PC-9 (cell line): ENCODE measurements at regions not wholly inside any gene's neighbourhood (a gene's known extent, or its start where the extent isn't known, plus 50 kb on each side); places are given as distances from the start of the nearest gene placed in this dataset.

Experiments used
- BruUV-seq: library from RNA; stranded (reverse); fragments of 400-500 nt; replicated peaks from 2 replicates; lab custom pipeline; 2021; lab: Mats Ljungman, UMichigan
- CTCF ChIA-PET: fragments of 300-600 bp; sonication (Branson Sonifier 250); formaldehyde crosslinking; loops from one replicate; lab custom pipeline; 2022; ENCODE audit warnings: antibody characterized with exemption; lab: Charles Lee
- POLR2A ChIA-PET: fragments of 300-600 bp; sonication (Branson Sonifier 250); formaldehyde crosslinking; loops from one replicate; lab custom pipeline; 2022; ENCODE audit warnings: antibody characterized with exemption; ENCODE audit not compliant: unreplicated experiment; lab: Charles Lee
- DNase-seq, 2 experiments: peaks; one replicate each; pipeline versions ENCODE4 v3.0.0 to v3.0.0-alpha.2; 2015 to 2022; ENCODE audit warnings: mixed read lengths in 1 of 2
- H2AFZ ChIP-seq: fragments of 200-600 bp; sonication (generic); 2 replicates; pipeline ENCODE4 v1.8.1; 2017; ENCODE audit warnings: antibody characterized with exemption
- H3F3A ChIP-seq: fragments of 200-600 bp; sonication (generic); 2 replicates; pipeline ENCODE4 v1.8.1; 2017; ENCODE audit warnings: antibody characterized with exemption, mild to moderate bottlenecking, low read depth; ENCODE audit not compliant: insufficient read depth
- H3K27ac ChIP-seq: fragments of 200-600 bp; sonication (generic); 2 replicates; pipeline ENCODE4 v1.6.1; 2016; ENCODE audit warnings: mixed run types
- H3K27me3 ChIP-seq: fragments of 200-600 bp; sonication (generic); 2 replicates; pipeline ENCODE4 v1.6.1; 2016; ENCODE audit warnings: low read depth, mixed run types; ENCODE audit not compliant: insufficient read depth
- H3K36me3 ChIP-seq: fragments of 200-600 bp; sonication (generic); 2 replicates; pipeline ENCODE4 v1.6.1; 2016; ENCODE audit warnings: low read depth, mixed run types
- H3K4me1 ChIP-seq: fragments of 200-600 bp; sonication (generic); replicated peaks from 2 replicates; pipeline ENCODE4 v1.6.1; 2016; ENCODE audit warnings: mixed run types; ENCODE audit not compliant: insufficient read depth
- H3K4me2 ChIP-seq: fragments of 200-600 bp; sonication (generic); 2 replicates; pipeline ENCODE4 v1.6.1; 2017; ENCODE audit warnings: mixed run types
- H3K4me3 ChIP-seq: fragments of 200-600 bp; sonication (generic); 2 replicates; pipeline ENCODE4 v1.6.1; 2016; ENCODE audit warnings: mixed run types
- H3K79me2 ChIP-seq: fragments of 200-600 bp; sonication (generic); 2 replicates; pipeline ENCODE4 v1.6.1; 2017; ENCODE audit warnings: low read depth, mixed run types
- H3K9me2 ChIP-seq: fragments of 200-600 bp; sonication (generic); 2 replicates; pipeline ENCODE4 v1.8.1; 2017; ENCODE audit warnings: mild to moderate bottlenecking; ENCODE audit not compliant: insufficient read depth
- H3K9me3 ChIP-seq: fragments of 200-600 bp; sonication (generic); 2 replicates; pipeline ENCODE4 v1.8.1; 2016; ENCODE audit warnings: low read depth; ENCODE audit not compliant: insufficient read depth
- H4K20me1 ChIP-seq: fragments of 200-600 bp; sonication (generic); 2 replicates; pipeline ENCODE4 v1.8.1; 2017; ENCODE audit not compliant: insufficient read depth
- EZH2 ChIP-seq: fragments of 200-600 bp; sonication (generic); IDR thresholded peaks from 2 replicates; pipeline ENCODE4 v1.8.0; 2017; ENCODE audit warnings: antibody characterized with exemption, low read depth
- intact Hi-C: fragments of 100-400 bp; cut with micrococcal nuclease; formaldehyde crosslinking; loops from one replicate; pipeline ENCODE4 v1.10.0; 2022; ENCODE audit not compliant: unreplicated experiment
- TF ChIP-seq, protein P1 (sequence below): fragments of 200-600 bp; sonication (generic); conservative IDR thresholded peaks from 2 replicates; pipeline ENCODE4 v1.6.1; 2017; ENCODE audit warnings: mixed run types, antibody characterized with exemption, mild to moderate bottlenecking, moderate library complexity

DNA sequence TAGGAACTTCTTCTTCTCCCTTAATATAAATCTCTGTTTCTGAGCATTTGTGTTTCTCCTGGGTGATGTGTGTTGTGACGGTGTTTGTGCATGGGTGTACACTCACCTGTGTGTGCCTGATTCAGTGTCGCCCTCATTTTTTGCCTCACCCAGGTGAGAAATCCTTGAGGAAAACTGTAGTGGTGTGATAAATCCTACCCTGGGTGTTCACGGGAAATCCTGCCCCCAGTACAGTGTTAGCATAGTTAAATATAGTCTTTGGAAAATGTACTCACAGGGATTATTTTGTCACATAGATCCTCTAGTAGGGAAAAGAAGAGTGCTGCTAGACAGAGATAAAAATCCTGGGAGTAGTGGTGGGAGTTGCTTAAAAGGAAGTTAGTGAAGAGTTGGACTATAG is 291.9 kb upstream of the PITX2 start:
- Histone ChIP-seq H3F3A (no peaks in the 10 kb centered on the region), H3K4me3 (no peak overlapping the region), H3K27ac (no peak overlapping the region), H3K36me3 (no peaks in the 10 kb centered on the region), H3K4me1 (no peaks in the 10 kb centered on the region), H3K4me2 (no peak overlapping the region), H2AFZ (no peak overlapping the region), H3K9me2 (no peaks in the 10 kb centered on the region), H3K27me3 (no peaks in the 10 kb centered on the region), H4K20me1 (no peaks in the 10 kb centered on the region), H3K9me3 (no peaks in the 10 kb centered on the region), H3K79me2 (no peaks in the 10 kb centered on the region)
- POLR2A ChIA-PET = no interaction called here
- no peak for DNase-seq
- TF ChIP-seq EZH2 = no peak
- TF ChIP-seq, protein P1, sequence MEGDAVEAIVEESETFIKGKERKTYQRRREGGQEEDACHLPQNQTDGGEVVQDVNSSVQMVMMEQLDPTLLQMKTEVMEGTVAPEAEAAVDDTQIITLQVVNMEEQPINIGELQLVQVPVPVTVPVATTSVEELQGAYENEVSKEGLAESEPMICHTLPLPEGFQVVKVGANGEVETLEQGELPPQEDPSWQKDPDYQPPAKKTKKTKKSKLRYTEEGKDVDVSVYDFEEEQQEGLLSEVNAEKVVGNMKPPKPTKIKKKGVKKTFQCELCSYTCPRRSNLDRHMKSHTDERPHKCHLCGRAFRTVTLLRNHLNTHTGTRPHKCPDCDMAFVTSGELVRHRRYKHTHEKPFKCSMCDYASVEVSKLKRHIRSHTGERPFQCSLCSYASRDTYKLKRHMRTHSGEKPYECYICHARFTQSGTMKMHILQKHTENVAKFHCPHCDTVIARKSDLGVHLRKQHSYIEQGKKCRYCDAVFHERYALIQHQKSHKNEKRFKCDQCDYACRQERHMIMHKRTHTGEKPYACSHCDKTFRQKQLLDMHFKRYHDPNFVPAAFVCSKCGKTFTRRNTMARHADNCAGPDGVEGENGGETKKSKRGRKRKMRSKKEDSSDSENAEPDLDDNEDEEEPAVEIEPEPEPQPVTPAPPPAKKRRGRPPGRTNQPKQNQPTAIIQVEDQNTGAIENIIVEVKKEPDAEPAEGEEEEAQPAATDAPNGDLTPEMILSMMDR = no peak
- intact Hi-C loops = no loop called here
- CTCF ChIA-PET = no interaction called here
- BruUV-seq = no TSS peak

DNA sequence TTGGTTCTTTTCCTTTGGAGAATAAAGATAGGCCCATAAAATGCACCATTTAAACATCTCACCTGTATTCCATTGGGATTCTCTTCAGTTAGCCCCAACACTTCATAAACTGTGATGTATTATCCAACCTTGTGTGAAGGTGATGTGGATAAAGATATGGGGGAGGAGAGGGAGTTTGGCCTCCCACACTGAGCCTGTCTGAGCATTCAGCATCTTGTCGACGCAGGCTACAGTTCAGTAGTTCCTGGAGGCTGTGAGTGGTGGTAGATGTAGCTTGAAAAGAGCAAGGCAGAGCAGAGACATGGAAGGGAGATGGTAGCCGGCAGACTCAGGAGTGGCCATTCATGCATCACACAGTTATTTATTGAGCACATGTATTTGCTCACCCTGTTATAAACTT is 292.4 kb upstream of the PITX2 start:
- H3K79me2 ChIP-seq = no peaks in the 10 kb centered on the region
- no peaks in the 10 kb centered on the region for H4K20me1 ChIP-seq
- CTCF ChIA-PET = no interaction called here
- no peaks in the 10 kb centered on the region for H3K4me1 ChIP-seq
- intact Hi-C loops = no loop called here
- H3K9me3 ChIP-seq = no peaks in the 10 kb centered on the region
- no peak overlapping the region for H3K4me2 ChIP-seq
- H3K27ac ChIP-seq = no peak overlapping the region
- no peaks in the 10 kb centered on the region for H3K27me3 ChIP-seq
- no peak overlapping the region for H2AFZ ChIP-seq
- no peaks in the 10 kb centered on the region for H3K9me2 ChIP-seq
- TF ChIP-seq, protein P1 = no peak
- POLR2A ChIA-PET = no interaction called here
- DNase-seq = no peak
- H3F3A ChIP-seq = no peaks in the 10 kb centered on the region
- no TSS peak for BruUV-seq
- no peak overlapping the region for H3K4me3 ChIP-seq
- H3K36me3 ChIP-seq = no peaks in the 10 kb centered on the region

DNA sequence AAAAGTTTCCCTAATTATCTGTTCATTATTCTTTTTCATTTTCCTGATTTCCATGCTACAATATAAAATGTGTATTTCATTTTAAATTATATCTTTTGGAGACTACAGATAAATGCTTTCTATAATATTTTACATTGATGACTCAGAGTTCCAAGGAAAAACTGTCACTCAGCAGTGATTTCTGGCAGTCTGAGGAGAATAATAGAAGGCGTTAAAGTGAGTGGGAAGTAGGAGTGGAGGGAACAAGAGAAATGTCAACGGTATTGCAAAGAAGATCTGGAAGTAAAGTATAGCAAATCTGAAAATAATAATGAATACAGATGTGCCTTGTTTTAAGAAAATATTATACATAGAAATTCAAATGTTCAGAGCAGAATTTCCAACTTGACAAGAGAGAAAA is 293.6 kb upstream of the PITX2 start:
- no peaks in the 10 kb centered on the region for H3K27me3 ChIP-seq
- intact Hi-C loops = no loop called here
- no peaks in the 10 kb centered on the region for H3K9me3 ChIP-seq
- ChIA-PET POLR2A (no interaction called here), CTCF (no interaction called here)
- H3K79me2 ChIP-seq = no peaks in the 10 kb centered on the region
- TF ChIP-seq, protein P1 = no peak
- no peak for TF ChIP-seq EZH2
- H2AFZ ChIP-seq = no peak overlapping the region
- no peak for DNase-seq
- no peak overlapping the region for H3K27ac ChIP-seq
- H3K4me3 ChIP-seq = no peak overlapping the region
- no peaks in the 10 kb centered on the region for H3K36me3 ChIP-seq
- no peaks in the 10 kb centered on the region for H4K20me1 ChIP-seq
- no peaks in the 10 kb centered on the region for H3F3A ChIP-seq
- no peaks in the 10 kb centered on the region for H3K9me2 ChIP-seq
- no peak overlapping the region for H3K4me2 ChIP-seq
- no peaks in the 10 kb centered on the region for H3K4me1 ChIP-seq
- BruUV-seq = no TSS peak
